NCI-H2029 (cell line): ENCODE measurements at regions not wholly inside any gene's neighbourhood (a gene's known extent, or its start where the extent isn't known, plus 50 kb on each side); places are given as distances from the start of the nearest gene placed in this dataset.
A peak's percentile ranks its signal among the peaks of the same experiment; 100 is the strongest.
"Not testable (repeated sequence)": the region's sequence is repeated elsewhere in the genome, so short reads cannot be mapped to it uniquely, and the experiment has no call there.

ENCODE experiments used
- DNase-seq: peaks from one replicate; lab custom pipeline; 2025; lab: John Stamatoyannopoulos, UW

DNA sequence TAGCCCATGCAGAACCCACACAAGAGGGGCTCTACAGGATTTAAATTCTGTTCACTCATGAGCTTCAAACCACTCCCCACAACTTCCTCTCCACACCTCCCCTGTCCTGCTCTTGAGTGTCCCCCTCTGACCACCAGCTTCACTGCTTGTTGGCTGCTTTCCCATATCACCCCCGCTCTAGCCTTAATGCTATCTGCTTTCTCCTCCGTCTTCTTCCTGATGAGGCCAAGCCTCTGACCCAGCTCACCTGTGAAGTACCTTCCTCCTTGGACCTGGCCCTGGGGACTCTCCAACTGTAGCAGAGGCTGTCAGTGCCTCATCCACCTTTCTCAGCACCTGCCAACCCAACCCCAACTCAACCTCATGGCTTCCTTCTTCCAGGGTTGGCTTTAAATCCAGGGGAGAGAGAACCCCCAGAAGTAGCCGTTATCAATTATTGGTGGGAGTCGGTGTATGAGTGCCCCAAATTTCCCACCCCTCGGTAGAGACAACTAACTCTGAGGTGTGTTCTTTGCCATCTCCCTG is 174.8 kb downstream of the MINAR1 start:
- DNase-seq, result no peak

DNA sequence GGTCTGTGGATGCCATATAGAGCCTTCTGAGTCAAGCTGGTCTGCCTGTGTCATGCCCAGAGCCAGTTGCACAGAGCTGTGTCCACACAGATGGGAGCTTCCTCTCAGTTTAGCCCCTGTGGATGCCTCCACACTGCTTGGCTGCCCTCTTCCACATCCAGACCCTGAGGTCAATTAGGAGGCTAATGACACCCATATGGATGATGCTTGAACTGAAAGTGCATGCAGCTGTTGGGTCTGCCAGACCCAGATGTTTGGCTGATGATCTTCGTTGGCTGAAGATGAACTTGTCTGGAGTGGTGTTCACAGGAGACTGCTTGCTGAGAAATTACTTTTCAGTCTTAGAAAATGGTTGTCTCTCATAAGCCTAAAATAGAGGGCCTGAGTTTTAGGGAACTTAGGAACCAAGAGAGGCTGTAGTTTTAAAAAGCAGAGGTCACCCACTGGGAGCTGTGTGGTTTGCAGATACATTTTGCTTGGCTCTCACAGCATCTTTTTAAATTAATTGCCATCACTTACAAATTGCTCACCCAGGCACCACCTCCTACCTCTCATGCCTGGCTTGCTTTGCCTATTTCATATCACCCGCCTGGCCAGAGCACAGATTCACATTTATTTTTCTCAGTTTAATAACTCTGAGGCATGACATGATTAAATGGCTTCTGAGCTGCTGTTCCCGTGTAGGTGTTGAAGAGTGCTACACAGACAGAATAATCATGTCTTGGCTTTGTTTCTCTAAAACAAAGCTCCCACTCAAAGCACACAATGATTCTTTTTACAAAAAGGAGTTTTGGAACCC is 176.1 kb downstream of the MINAR1 start:
- DNase-seq, result no peak

DNA sequence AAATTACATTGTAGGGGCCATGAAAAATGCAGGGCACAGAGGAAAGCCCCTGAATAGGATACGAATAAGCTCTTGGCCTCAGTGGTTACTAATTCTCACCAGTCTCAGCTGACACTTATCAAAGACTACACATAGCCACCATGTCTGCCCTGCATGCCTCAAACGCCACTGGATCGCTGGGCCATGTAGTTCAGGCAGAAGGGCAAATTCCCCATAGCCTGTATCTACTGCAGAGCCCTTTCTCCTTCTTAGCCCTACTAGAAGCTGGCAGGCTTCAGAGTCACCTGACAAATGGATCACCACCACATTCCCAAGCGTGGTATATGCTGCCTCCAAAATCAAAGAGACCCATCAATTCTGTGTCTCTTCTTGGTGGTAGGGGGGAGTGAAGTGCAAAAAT is 177.4 kb downstream of the MINAR1 start:
- DNase-seq, result no peak

DNA sequence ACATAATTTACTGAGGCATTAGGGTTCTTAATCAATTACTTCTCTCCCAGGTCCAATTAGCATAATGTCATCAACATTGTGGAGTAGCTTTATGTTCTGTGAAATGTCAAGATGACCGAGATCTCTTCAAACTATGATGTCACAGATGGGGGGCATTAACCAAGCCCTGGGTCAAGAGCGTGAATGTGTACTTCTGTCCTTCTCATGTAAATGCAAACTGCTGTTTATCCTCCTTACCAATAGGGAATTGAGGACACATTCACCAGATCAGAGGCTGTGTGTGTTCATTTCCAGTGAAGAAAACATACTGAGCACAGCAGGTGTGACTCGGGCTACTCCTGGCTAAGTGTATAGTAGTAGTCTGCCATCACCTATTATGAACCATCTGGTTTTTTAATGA is 177.9 kb downstream of the MINAR1 start:
- DNase-seq, result no peak

DNA sequence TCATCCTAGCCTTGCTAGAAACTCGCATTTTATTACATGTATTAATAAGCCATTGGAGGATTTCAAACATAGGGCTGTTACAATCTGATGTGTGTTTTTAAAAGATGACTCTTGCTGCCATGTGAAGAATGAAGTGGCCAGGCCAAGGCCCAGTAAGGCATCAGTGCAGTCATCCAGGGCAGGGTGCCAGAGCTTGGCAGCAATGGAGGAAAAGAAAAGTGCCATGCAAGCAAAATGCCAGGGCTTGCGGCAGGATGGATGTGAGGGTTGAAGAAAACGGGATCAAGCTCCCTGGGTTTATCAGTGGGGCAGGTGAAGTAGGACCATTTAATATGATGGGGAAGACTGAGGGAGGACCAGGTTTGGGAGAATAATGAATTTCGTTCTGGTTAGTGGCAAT is 183.6 kb downstream of the MINAR1 start:
- DNase-seq, result no peak

DNA sequence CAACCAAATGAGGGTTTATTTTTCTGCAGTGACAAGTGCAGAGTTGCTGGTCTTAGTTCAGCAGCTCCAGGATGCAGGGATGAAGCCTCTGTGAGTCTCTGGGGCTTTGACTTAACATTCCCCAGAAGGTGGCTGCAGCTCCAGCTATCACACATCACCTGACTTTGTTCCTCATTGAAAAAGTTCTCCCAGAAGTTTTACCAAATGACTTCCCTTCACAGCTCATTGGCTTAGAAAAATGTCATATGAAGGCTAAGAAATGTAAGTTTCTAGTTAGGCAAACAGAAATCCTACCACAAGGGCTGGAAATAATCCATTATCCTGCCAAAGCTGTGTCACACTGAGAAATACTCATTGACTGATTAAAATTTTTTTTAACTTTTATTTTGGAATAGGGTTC is 184.9 kb downstream of the MINAR1 start:
- no peak for DNase-seq

DNA sequence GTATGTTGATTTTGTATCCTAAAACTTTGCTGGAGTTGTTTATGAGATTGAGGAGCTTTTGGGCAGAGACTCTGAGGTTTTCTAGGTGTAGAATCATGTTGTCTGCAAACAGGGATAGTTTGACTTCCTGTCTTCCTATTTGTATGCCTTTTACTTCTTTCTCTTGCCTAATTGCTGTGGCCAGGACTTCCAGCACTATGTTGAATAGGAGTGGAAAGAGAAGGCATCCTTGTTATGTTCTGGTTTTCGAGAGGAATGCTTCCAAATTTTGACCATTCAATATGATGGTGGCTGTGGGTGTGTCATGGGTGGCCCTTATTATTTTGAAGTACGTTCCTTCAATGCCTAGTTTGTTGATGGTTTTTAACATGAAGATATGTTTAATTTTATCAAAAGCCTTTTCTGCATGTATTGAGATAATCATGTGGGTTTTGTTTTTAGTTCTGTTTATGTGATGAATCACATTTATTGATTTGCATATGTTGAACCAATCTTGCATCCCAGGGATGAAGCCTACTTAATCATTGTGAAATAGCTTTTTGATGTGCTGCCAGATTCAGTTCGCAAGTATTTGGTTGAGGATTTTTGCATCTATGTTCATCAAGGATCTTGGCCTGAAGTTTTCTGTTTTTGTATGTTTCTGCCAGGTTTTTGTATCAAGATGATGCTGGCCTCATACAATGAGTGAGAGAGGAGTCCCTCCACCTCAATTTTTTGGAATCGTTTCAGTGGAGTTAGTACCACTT is 188.1 kb downstream of the MINAR1 start:
- no peak for DNase-seq

DNA sequence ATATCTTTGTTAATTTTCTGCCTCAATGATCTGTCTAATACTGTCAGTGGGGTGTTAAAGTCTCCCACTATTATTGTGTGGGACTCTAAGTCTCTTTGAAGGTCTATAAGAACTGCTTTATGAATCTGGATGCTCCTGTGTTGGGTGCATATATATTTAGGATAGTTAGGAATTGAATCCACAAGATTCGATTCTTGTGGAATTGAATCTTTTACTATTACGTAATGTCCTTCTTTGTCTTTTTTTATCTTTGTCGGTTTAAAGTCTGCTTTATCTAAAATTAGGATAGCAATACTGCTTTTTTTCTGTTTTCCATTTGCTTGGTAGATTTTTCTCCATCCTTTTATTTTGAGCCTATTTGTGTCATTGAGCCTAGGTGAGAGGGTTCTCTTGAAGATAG is 189.7 kb downstream of the MINAR1 start:
- not testable (repeated sequence) for DNase-seq

DNA sequence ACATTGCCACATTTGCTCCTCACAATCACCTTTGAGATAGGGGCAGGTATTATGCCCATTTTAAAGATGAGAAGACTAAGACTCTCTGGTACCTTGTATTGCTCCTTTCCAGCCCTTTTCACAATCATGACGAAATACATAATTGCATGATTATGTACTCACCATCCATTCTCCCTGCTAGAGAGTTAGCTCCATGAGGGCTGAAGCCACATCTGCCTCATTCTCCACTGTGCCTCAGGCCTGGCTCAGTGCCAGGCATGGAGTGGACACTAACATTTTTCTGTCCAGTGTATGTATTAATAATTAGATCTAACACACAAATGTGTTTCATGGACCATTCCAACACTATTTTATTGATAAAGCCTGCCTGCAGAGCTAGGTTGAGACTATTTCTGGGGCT is 191.4 kb downstream of the MINAR1 start:
- DNase-seq, result no peak

DNA sequence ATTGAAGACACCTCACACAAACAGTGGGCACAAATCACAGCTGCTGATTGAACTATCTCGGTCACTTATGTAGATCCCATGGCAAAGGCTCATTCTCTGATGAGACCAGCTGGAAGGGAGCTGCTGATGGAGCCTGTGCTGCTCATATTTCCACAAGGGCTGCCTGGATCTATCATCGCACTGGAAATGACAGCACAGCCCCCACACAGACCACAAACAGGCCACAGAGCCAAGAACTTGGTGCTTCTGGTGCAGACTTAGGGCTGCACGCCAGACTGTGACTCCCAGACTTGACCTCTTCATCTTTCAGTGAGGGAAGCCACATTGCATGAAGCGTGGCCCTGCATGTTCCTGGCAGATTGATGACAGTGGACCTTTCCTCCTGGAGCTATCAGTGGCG is 197.6 kb downstream of the MINAR1 start:
- no peak for DNase-seq

DNA sequence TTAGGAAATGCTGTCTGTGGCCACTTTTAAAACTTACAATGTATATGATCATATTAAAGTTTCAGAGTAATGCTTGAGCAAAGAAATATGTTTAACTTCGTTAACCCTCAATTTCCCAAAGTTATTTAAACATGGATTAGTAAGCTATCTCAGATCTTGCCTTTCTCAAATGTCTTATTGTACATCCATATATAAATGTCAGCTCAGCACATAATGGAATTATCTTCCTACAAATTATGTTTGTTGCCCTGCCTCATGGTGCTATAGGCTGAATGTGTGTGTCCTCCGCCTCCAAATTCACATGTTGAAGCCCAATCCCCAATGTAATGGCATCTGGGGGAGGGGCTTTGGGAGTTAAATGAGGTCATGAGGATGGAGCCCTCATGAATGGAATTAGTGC is 200.3 kb downstream of the MINAR1 start:
- DNase-seq, result no peak

DNA sequence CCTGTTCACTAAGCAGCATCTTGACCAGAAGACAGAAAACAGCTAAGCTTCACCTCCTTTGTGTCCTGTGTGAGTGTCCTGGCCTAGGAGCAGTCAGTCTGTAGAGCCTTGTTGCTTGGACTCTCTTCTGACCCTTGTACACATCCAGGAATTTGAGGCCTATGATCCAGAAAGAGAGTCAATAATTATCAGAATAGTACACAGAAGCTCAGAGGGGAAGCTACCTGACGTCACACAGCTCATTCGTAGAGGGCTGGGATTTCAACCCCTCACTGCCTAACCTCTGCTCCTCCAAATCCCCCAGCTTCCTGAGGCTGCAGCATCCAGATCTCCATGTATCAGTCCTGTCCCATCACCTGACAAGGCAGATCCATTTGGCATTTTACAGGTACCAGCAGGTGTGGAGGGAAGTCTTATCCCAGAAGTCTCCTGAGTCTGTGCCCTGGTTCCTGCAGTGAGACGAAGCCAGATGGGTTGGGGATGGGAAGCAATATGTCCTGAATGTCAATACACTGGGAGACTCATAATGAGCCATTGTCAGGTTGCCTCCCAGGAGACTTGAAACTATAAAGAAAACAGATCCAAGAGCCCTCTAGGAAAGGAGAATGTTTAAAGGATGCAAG is 203.1 kb downstream of the MINAR1 start:
- DNase-seq, result no peak

DNA sequence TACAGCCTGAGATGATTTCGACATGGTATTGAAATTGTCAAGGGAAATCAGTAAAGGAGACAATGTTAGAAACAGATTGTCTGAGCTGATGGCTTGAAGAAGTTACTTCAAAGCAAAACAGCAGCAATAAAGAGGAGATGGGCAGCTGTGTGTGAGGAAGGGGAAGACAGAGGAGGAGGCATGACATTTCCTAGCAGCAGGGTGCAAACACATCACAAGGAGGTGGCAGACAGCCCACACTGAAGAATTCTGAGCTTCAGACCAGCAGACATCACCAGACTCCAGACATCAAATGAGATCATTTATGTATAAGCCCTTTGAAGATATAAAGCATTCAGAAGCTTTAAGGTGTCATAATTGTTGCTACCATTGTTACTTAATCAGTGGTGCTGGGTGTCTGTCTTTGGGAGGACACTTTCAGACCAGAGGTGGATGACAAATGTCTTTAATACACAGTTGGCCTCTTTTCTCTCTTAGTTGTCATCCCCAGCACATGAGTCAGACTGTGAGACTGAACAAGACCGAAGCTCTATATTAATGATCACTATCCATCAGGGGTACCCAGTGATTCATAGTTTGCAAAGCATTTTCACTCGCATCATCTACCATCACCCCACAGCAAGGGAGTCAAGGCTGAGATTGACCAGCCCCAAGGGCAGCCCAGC is 203.9 kb downstream of the MINAR1 start:
- no peak for DNase-seq

DNA sequence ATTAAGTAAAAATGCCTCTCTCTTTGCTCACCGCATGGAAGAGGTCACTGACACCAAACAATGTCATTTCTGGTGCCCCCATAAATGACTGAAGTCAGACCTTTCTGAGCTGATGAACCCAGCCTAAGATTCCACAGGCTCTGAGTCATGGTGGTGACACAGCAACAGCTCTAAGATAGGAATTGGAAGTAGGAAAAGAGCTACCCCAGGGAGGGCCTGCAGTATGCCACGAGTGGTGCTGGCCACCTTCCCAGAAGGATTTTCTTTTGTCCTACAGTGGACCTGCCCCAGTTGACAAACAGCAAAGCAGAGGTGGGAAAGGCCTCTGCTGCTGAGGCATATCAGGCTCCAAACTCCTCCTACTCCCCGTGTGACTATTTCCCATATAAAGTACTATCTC is 208.1 kb downstream of the MINAR1 start:
- DNase-seq, result peak; percentile 16

DNA sequence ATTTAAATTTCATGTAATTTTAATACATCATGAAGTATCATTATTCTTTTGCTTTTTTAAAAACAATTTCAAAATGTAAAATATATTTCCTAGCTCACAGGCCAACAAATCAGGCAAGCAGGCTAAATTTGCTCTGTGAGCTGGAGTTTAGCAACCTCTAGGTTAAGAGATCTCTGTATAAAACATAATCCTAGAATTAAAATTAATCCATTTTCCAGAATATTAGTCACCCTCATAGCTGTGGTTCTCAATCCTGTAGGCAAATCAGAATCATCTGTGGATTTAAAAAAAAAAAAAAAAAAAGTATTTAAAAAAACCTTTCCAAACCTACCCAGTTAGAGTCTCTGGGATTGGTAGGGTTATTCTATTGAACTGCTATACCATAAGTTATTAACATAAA is 209.7 kb downstream of the MINAR1 start:
- no peak for DNase-seq

DNA sequence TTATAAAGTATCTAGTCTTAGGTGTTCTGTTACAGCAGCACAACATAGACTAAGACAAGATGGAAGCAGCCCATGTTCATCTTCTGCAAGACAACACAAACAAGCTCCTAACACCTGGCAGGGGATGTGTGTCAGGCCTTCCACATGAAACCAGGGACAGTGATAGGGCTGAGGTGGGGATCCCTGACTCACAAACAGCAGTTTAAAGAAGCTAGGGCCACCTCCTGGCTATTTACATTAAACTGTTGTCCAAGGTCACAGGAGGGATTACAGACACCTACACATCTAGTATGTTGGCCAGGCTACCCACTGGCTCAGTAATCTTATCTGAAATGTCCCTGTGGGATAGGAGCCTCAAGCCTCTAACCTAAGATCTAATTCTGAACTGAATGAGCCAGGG is 211.3 kb downstream of the MINAR1 start:
- no peak for DNase-seq

DNA sequence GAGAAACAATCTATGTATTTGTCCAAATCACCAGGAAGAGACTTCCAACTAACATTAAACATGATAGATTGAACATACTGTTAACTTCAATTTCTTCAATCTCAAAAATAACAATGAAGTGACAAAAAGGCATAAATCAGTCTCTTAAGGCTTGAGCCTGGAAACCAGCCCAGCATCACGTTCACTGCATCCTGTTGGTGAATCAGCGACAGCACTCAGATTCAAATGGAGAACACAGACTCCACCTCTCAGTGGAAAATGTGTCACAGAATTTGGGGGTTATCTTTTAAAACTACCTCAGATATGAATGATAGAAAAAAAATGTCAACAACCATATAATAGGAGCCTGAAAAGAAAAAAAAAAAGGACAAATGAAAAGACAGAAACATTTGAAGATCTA is 212.0 kb downstream of the MINAR1 start:
- DNase-seq, result no peak

DNA sequence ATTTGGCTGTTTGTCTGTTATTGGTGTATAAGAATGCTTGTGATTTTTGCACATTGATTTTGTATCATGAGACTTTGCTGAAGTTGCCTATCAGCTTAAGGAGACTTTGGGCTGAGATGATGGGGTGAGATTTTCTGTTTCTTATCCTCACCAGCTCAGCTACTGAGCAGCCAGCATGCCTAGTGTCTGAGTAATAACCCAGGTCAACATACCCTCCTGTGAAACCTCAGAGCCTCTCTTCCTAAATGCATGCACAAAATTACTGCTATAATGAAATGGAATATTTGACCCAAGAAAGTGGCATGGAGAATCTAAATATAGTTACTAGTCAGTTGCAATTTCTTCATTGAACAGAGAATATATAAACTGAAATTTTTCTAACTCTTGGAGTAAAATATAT is 220.8 kb downstream of the MINAR1 start:
- DNase-seq, result not testable (repeated sequence)

DNA sequence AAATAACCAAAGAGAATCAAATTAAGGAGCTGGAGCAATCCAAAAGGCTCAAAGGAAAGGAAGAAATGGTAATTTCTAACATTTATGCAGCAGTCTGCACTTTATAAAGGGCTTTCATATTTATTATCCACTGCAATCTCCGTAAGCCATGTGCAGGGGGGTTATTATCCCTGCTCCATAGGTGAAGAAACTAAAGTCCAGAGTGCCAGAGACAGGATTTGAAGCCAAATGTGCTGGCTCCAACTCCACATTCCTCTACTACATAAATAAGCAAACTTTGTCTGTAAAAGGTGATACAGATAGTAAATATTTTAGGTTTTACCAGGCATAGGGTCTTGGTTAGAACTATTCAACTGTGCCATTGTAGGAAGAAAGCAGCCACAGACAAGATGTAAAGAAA is 221.4 kb downstream of the MINAR1 start:
- DNase-seq, result no peak

DNA sequence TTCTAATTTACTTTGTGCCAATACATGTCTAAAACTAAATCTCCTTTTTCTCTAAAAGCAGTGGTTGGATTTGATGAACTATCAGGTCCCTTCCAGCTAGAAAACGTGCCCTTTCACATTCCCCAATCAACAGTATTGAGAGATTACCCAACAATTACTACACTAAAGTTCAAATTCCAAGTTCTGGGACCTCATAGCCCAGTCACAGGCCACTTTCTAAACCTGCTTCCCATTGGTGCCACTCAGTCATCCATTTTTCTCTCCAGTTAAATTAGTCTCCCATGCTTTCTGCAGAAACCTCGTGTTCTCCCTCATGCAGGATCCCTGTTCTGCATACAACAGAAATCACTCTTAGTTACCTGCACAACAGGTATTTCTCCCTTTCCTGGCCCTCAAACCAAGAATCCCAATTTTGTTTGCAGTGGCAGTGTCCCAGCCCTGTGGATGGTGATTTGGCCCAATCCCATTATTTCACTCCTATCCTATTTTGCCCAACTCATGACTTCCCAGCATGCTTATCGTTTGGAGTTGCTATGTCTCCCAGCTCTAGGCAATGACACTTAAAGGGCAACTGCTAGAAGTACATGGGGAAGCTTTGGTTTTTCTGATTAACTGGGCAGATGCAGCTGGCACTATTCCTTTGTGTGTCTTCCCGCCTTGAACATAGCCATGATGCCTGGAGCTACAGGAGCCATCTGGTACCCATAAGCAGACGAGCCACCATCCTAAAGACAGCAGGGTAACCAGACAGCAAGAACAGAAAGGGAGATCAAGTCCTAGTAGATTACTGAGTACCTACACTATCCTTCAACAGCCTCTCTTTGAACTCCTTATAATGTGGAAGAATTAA is 224.2 kb downstream of the MINAR1 start:
- DNase-seq, result no peak

DNA sequence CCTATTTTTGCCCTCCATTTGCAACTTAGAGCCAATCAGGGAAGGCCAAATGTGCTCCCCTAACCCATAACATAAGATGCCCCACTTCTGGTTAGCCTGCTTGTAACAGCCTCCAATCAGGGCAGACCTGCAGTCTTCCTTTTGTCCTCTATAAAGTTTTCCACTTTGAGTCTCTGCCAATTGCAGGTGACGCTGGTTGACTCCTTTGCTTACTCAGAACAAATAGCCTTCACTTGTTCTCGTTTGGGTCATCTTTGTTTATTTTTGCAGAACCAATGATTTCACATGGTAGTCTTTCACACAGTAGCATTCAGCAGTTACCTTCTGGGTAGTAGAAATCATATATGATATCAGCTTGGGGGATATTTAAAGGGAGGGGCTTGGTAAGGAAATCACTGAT is 225.6 kb downstream of the MINAR1 start:
- no peak for DNase-seq
